Ovary (tissue), 7 donors: ENCODE measurements at regions not wholly inside any gene's neighbourhood (a gene's known extent, or its start where the extent isn't known, plus 50 kb on each side); places are given as distances from the start of the nearest gene placed in this dataset.

Experiments used
- DNase-seq, 5 donors: peaks; one replicate each; pipeline ENCODE4 v3.0.0-alpha.2; 2019 to 2020
- H3K27ac ChIP-seq, 2 donors: fragments of 200-600 bp; one replicate each; pipeline versions ENCODE4 v1.5.1 to v1.8.0; 2019 to 2022
- H3K27me3 ChIP-seq: fragments of 200-600 bp; one replicate; pipeline ENCODE4 v1.8.0; 2022
- H3K36me3 ChIP-seq: fragments of 200-600 bp; sonication (generic); one replicate; pipeline ENCODE4 v1.5.1; 2019
- H3K4me1 ChIP-seq: one replicate; pipeline ENCODE4 v1.8.1; 2013; ENCODE audit warnings: mild to moderate bottlenecking, moderate library complexity; ENCODE audit not compliant: insufficient read depth
- H3K4me3 ChIP-seq: fragments of 200-600 bp; sonication (generic); one replicate; pipeline ENCODE4 v1.5.1; 2017
- H3K9me3 ChIP-seq, 2 donors: fragments of 200-600 bp in 1 of 2; sonication (generic) in 1 of 2; one replicate each; pipeline versions ENCODE4 v1.5.1 to v1.8.1; 2013 to 2019; ENCODE audit warnings: mild to moderate bottlenecking in 1 of 2, moderate library complexity in 1 of 2
- EP300 ChIP-seq: sonication (generic); formaldehyde crosslinking; IDR thresholded peaks from one replicate; pipeline ENCODE4 v1.6.1; 2017; ENCODE audit warnings: antibody characterized with exemption
- POLR2A ChIP-seq: fragments of 450-650 bp; IDR thresholded peaks from one replicate; pipeline ENCODE4 v1.6.1; 2017; ENCODE audit warnings: antibody characterized with exemption, mild to moderate bottlenecking, moderate library complexity
- WGBS, 3 donors: extraction: QIAGEN DNeasy Blood & Tissue Kit in 1 of 3; methylation state at CpG; one replicate each; pipeline versions ENCODE4 v1.1.5 to v1.1.7; 2013 to 2017; 5-methylcytosine and 5-hydroxymethylcytosine counted together
- intact Hi-C, 4 donors: fragments of 100-400 bp; cut with DNase I; formaldehyde crosslinking; loops; one replicate each; pipeline versions ENCODE4 v1.11.0 to v1.15.1; 2022 to 2023
- TF ChIP-seq, protein P1 (sequence below), 3 donors: fragments of 450-650 bp in 2 of 3; fragments of 200-600 bp in 1 of 3; IDR thresholded peaks; one replicate each; pipeline versions ENCODE4 v1.5.1 to v1.8.0; 2016 to 2022; ENCODE audit warnings: antibody characterized with exemption in 3 of 3, mild to moderate bottlenecking in 1 of 3
- donor health status: DM: no; HTN: no; CAD: no; lungs with moderate emphysema.
- donor health status: DM: no; HTN: no; CAD: no.
- donor health status: Bipolar disorder and iron deficiency.
- donor health status: DM: no; HTN: no; CAD: no.
- donor health status: DM: yes; HTN: yes; CAD: no.

DNA sequence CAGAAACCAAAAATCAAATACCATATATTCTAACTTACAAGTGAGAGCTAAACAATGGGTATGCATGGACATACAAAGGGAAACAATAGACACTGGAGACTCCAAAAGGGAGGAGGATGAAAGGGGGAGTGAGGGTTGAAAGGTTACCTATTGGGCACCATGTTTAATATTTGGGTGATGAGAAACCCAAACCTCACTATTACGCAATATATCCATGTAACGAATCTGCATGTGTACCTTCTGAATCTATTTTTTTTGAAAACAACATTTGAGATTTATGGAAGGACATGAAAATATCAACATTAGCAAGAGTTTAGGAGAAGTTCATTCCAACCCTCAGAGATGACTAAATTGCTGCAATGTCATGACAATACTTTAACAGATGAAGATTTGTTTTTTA is 586.1 kb downstream of the GBA3 start:
- H3K36me3 ChIP-seq = no peaks in the 10 kb centered on the region
- no peaks in the 10 kb centered on the region for H3K9me3 ChIP-seq
- no peak for DNase-seq
- H3K27me3 ChIP-seq = no peaks in the 10 kb centered on the region
- H3K27ac ChIP-seq = no peak overlapping the region
- intact Hi-C loops = no loop called here
- H3K4me3 ChIP-seq = no peak overlapping the region
- WGBS, 3 donors = 78 to 84% (median 81%) methylated on average over 2 of the region's 2 CpGs
- TF ChIP-seq EP300 (no peak), POLR2A (no peak)
- TF ChIP-seq, protein P1, sequence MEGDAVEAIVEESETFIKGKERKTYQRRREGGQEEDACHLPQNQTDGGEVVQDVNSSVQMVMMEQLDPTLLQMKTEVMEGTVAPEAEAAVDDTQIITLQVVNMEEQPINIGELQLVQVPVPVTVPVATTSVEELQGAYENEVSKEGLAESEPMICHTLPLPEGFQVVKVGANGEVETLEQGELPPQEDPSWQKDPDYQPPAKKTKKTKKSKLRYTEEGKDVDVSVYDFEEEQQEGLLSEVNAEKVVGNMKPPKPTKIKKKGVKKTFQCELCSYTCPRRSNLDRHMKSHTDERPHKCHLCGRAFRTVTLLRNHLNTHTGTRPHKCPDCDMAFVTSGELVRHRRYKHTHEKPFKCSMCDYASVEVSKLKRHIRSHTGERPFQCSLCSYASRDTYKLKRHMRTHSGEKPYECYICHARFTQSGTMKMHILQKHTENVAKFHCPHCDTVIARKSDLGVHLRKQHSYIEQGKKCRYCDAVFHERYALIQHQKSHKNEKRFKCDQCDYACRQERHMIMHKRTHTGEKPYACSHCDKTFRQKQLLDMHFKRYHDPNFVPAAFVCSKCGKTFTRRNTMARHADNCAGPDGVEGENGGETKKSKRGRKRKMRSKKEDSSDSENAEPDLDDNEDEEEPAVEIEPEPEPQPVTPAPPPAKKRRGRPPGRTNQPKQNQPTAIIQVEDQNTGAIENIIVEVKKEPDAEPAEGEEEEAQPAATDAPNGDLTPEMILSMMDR (IDR thresholded peaks at IDR 0.05) = no peak
- no peaks in the 10 kb centered on the region for H3K4me1 ChIP-seq

DNA sequence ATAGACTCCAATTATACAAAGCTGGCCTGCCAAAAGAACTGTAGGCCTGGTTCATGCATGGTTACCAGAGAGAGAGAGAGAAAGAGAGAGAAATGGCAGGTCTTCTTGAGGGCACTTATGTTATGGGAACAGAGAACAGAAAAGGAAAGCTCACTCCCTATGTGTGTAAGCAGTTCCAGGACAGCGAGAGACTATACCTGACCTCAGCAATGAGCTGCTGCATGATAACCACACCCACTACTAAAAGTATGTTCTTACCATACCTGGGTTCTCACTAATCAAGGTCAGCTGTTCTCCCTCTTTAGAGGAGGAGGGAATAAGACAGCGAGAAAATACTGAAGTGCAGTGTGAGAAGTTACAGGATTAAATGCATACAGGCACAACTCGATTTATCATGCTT is 583.3 kb downstream of the GBA3 start:
- Histone ChIP-seq H3K36me3 (no peaks in the 10 kb centered on the region), H3K9me3 (no peaks in the 10 kb centered on the region), H3K27me3 (no peaks in the 10 kb centered on the region), H3K4me3 (no peak overlapping the region), H3K4me1 (no peaks in the 10 kb centered on the region), H3K27ac (no peak overlapping the region)
- TF ChIP-seq EP300 (no peak), POLR2A (no peak)
- TF ChIP-seq, protein P1 (IDR thresholded peaks at IDR 0.05) = no peak
- DNase-seq = no peak
- intact Hi-C loops = no loop called here
- WGBS, 3 donors = 57 to 65% (median 60%) methylated on average over 3 of the region's 3 CpGs

DNA sequence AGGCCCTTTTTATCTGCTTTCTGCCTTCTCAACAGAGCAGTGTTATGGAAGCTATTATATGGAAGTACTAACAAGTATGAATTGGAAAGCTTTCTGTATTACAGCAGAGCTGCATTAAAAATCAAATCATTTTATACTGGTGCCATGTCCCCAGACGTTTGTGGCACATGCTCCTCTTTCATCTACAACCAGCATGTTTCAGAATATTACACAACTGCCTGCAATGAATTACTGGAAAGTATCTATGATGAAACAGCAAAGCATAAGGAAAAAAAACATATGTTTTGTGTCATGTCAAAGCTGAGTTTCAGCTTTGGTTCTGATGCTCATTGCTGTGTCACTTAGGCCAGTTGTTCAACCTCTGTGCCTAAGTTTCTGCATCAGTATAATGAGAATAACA is 576.8 kb downstream of the GBA3 start:
- TF ChIP-seq, protein P1 (IDR thresholded peaks at IDR 0.05) = no peak
- Histone ChIP-seq H3K36me3 (no peaks in the 10 kb centered on the region), H3K4me3 (no peak overlapping the region), H3K27me3 (no peaks in the 10 kb centered on the region), H3K9me3 (no peaks in the 10 kb centered on the region), H3K4me1 (no peaks in the 10 kb centered on the region), H3K27ac (no peak overlapping the region)
- DNase-seq = no peak
- 10 to 19% (median 18%) methylated on average over 1 of the region's 1 CpG for WGBS, 3 donors
- intact Hi-C loops = no loop called here

DNA sequence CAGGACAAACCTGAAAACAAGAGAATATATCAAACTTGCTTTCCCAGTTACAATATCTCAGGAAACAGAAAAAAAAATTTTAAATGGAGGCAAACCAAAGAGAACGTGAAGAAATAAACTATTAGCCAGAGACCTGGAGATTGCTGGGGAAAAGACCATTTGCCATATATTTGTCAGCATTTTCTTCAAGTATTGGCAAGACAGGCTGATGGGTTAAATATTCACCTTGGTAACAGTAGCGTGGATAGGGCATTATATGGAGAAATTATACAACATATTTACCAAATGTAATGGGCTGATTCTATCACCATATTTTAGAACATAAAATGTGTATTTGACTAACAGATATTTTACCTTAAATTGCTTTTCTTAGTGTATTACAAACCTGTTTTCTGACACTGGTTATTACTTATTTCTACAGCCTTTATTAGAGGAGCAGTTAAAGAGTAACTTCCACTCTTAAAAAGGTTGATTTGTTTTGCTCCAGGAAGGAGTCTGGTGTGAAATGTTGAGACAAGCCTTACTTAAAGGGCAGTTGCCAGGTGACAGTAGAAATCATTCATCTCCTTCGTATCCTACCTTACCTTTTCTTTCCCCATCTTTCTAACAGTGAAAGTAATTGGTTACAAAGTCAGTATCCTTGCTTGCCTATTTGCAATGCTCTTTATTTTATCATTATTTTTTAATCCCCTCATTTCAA is 575.5 kb downstream of the GBA3 start:
- H3K36me3 ChIP-seq = no peaks in the 10 kb centered on the region
- DNase-seq = no peak
- 76 to 85% (median 83%) methylated on average over 3 of the region's 3 CpGs for WGBS, 3 donors
- H3K4me3 ChIP-seq = no peak overlapping the region
- H3K27ac ChIP-seq = no peak overlapping the region
- no peaks in the 10 kb centered on the region for H3K9me3 ChIP-seq
- TF ChIP-seq, protein P1 (IDR thresholded peaks at IDR 0.05) = no peak
- TF ChIP-seq POLR2A (no peak), EP300 (no peak)
- H3K27me3 ChIP-seq = no peaks in the 10 kb centered on the region
- intact Hi-C loops = no loop called here
- H3K4me1 ChIP-seq = no peaks in the 10 kb centered on the region
